Endothelial cell of umbilical vein (primary cell): ENCODE measurements at regions not wholly inside any gene's neighbourhood (a gene's known extent, or its start where the extent isn't known, plus 50 kb on each side); places are given as distances from the start of the nearest gene placed in this dataset.

ENCODE experiments used
- BruUV-seq: library from RNA; stranded (reverse); fragments of 400-500 nt; replicated peaks from 2 replicates; lab custom pipeline; 2021; lab: Mats Ljungman, UMichigan
- CTCF ChIA-PET: fragments of 300-600, 350-600 bp; sonication (Branson Sonifier 250); formaldehyde crosslinking; loops from one replicate; lab custom pipeline; 2021; ENCODE audit warnings: antibody characterized with exemption, inconsistent platforms; lab: Charles Lee
- POLR2A ChIA-PET: fragments of 300-600, 350-600 bp; sonication (Branson Sonifier 250); formaldehyde crosslinking; loops from one replicate; lab custom pipeline; 2021; ENCODE audit warnings: antibody characterized with exemption, inconsistent platforms; lab: Charles Lee
- DNase-seq: peaks from one replicate; pipeline ENCODE4 v3.0.0-alpha.2; 2011; ENCODE audit warnings: low read depth, low spot score
- FAIRE-seq: peaks from 2 replicates; lab custom pipeline; 2011; peaks lifted over from hg19 to GRCh38; lab: Jason Lieb, UNC
- H2AFZ ChIP-seq: 2 replicates; pipeline ENCODE4 v1.6.0; 2012; ENCODE audit warnings: low read depth, low read length, control low read depth, inconsistent platforms
- H3K27ac ChIP-seq: 2 replicates; pipeline ENCODE4 v1.5.1; 2011; ENCODE audit warnings: low read depth, mild to moderate bottlenecking, control low read depth, low read length, moderate library complexity; ENCODE audit not compliant: insufficient read depth
- H3K27me3 ChIP-seq, 2 experiments: 2 replicates each; pipeline versions ENCODE4 v1.6.0 to v1.6.1; 2011; ENCODE audit warnings: low read length in 2 of 2, mixed read lengths in 1 of 2; ENCODE audit not compliant: control insufficient read depth in 2 of 2, insufficient read depth in 2 of 2
- H3K36me3 ChIP-seq, 2 experiments: 2 replicates in 1 of 2; 3 replicates in 1 of 2; pipeline ENCODE4 v1.5.1; 2011; ENCODE audit warnings: low read length in 2 of 2, mild to moderate bottlenecking in 1 of 2, moderate library complexity in 1 of 2; ENCODE audit not compliant: control insufficient read depth in 2 of 2, insufficient read depth in 2 of 2; ENCODE audit errors: extremely low read depth in 1 of 2
- H3K4me1 ChIP-seq: 3 replicates; pipeline ENCODE4 v1.5.1; 2011; ENCODE audit warnings: mild to moderate bottlenecking, low read length; ENCODE audit not compliant: control insufficient read depth, insufficient read depth; ENCODE audit errors: extremely low read depth
- H3K4me2 ChIP-seq: 2 replicates; pipeline ENCODE4 v1.6.1; 2011; ENCODE audit warnings: low read length, control low read depth, mixed read lengths; ENCODE audit not compliant: insufficient read depth
- H3K4me3 ChIP-seq, 3 experiments: fragments of 200-600 bp in 1 of 3; sonication (generic), shearing (Covaris generic) in 1 of 3; replicated peaks in 1 of 3; 2 replicates each; pipeline ENCODE4 v1.5.1; 2011 to 2016; ENCODE audit warnings: control low read depth in 3 of 3, low read length in 3 of 3, mild to moderate bottlenecking in 2 of 3, inconsistent platforms in 1 of 3, low read depth in 1 of 3, moderate library complexity in 1 of 3; ENCODE audit not compliant: insufficient read depth in 1 of 3
- H3K79me2 ChIP-seq: 2 replicates; pipeline ENCODE4 v1.6.0; 2012; ENCODE audit warnings: low read length, inconsistent platforms; ENCODE audit not compliant: control insufficient read depth, insufficient read depth
- H3K9ac ChIP-seq: replicated peaks from 2 replicates; pipeline ENCODE3; 2011; ENCODE audit warnings: low read length, control low read depth; ENCODE audit not compliant: insufficient read depth; ENCODE audit errors: extremely low read depth
- H3K9me1 ChIP-seq: replicated peaks from 3 replicates; pipeline ENCODE4 v1.6.0; 2011; ENCODE audit warnings: mild to moderate bottlenecking, low read length; ENCODE audit not compliant: control insufficient read depth, insufficient read depth; ENCODE audit errors: extremely low read depth
- H3K9me3 ChIP-seq: replicated peaks from 2 replicates; pipeline ENCODE4 v1.5.1; 2012; ENCODE audit warnings: low read length, inconsistent platforms; ENCODE audit not compliant: control insufficient read depth, insufficient read depth
- H4K20me1 ChIP-seq: replicated peaks from 2 replicates; pipeline ENCODE3; 2011; ENCODE audit warnings: mild to moderate bottlenecking, low read length; ENCODE audit not compliant: control insufficient read depth, insufficient read depth; ENCODE audit errors: extremely low read depth
- CTCF ChIP-seq, 2 donors: IDR thresholded peaks; 1 replicate in 1 of 2; 2 replicates in 1 of 2; pipeline ENCODE4 v1.5.1; 2011; ENCODE audit warnings: low read length in 2 of 2, mild to moderate bottlenecking in 2 of 2, moderate library complexity in 2 of 2, control low read depth in 1 of 2, inconsistent platforms in 1 of 2, low read depth in 1 of 2; ENCODE audit not compliant: insufficient read depth in 1 of 2; ENCODE audit errors: extremely low read depth in 1 of 2
- EZH2 ChIP-seq: IDR thresholded peaks from 2 replicates; pipeline ENCODE4 v1.6.1; 2012; ENCODE audit warnings: borderline replicate concordance, low read depth, mild to moderate bottlenecking, moderate library complexity, low read length, inconsistent platforms; ENCODE audit not compliant: severe bottlenecking
- FOS ChIP-seq: IDR thresholded peaks from 2 replicates; pipeline ENCODE4 v1.6.1; 2011; ENCODE audit warnings: mild to moderate bottlenecking, low read length, moderate library complexity, borderline replicate concordance; ENCODE audit not compliant: insufficient read depth
- GATA2 ChIP-seq: IDR thresholded peaks from 2 replicates; pipeline ENCODE4 v1.7.0; 2011; ENCODE audit warnings: low read depth, mild to moderate bottlenecking, moderate library complexity, mixed read lengths, low read length; ENCODE audit not compliant: insufficient read length, insufficient read depth
- JUN ChIP-seq: IDR thresholded peaks from 2 replicates; pipeline ENCODE4 v1.6.1; 2011; ENCODE audit warnings: borderline replicate concordance, low read depth; ENCODE audit not compliant: insufficient read length, insufficient read depth
- MAX ChIP-seq: IDR thresholded peaks from 2 replicates; pipeline ENCODE4 v1.6.1; 2011; ENCODE audit not compliant: insufficient read depth, insufficient read length
- MYC ChIP-seq: IDR thresholded peaks from one replicate; pipeline ENCODE4 v1.6.1; 2011; ENCODE audit warnings: mild to moderate bottlenecking, low read depth, low read length
- POLR2A ChIP-seq: IDR thresholded peaks from 2 replicates; pipeline ENCODE4 v1.6.1; 2012; ENCODE audit warnings: low read depth, mild to moderate bottlenecking, control low read depth, low read length
- POLR2AphosphoS5 ChIP-seq: IDR thresholded peaks from 2 replicates; pipeline ENCODE4 v1.6.1; 2012; ENCODE audit warnings: low read depth, mild to moderate bottlenecking, control low read depth, low read length, moderate library complexity; ENCODE audit not compliant: insufficient read depth
- dilution Hi-C: fragments of 300-500 bp; cut with MboI; formaldehyde crosslinking; loops from one replicate; pipeline ENCODE4 v1.15.0; 2019; ENCODE audit warnings: low sequenced_read_pairs; ENCODE audit not compliant: extremely low pct_ligation_motif_present
- intact Hi-C: fragments of 100-400 bp; cut with micrococcal nuclease; formaldehyde crosslinking; loops from one replicate; pipeline ENCODE4 v1.10.0; 2022

- Histone ChIP-seq H3K79me2 (no peaks in the 10 kb centered on the region), H3K9me3 (no peaks in the 10 kb centered on the region), H3K9me1 (no peaks in the 10 kb centered on the region), H3K36me3 (no peaks in the 10 kb centered on the region), H3K9ac (no peak overlapping the region), H4K20me1 (no peaks in the 10 kb centered on the region), H3K27me3 (no peaks in the 10 kb centered on the region), H3K4me1 (peaks cover 4% of the 10 kb centered on the region), H2AFZ (no peak overlapping the region), H3K4me2 (no peak overlapping the region), H3K27ac (no peak overlapping the region), H3K4me3 (no peak overlapping the region)
- no peak for FAIRE-seq
- dilution Hi-C loops (no loop called here), intact Hi-C loops (no loop called here)
- ChIA-PET CTCF (no interaction called here), POLR2A (no interaction called here)
- no TSS peak for BruUV-seq
- DNase-seq = no peak
- TF ChIP-seq POLR2A = no peak
- TF ChIP-seq MYC = no peak
- TF ChIP-seq JUN = no peak
- no peak for TF ChIP-seq EZH2
- no peak for TF ChIP-seq FOS
- TF ChIP-seq MAX = no peak
- no peak for TF ChIP-seq POLR2AphosphoS5
- TF ChIP-seq GATA2 = no peak
- no peak for TF ChIP-seq CTCF (IDR thresholded peaks at IDR 0.05; ENCODE audit: extremely low read depth in 1 of 2, insufficient read depth in 1 of 2, low read depth in 1 of 2, low read length in 2 of 2)
Measured at GRCh38 chr10:88147000-88147798, 283.8 kb downstream of the PTEN start.
